Calu3 (cell line): ENCODE measurements at regions not wholly inside any gene's neighbourhood (a gene's known extent, or its start where the extent isn't known, plus 50 kb on each side); places are given as distances from the start of the nearest gene placed in this dataset.

Experiments used
- BruUV-seq: library from RNA; stranded (reverse); fragments of 400-500 nt; replicated peaks from 2 replicates; lab custom pipeline; 2021; lab: Mats Ljungman, UMichigan
- CTCF ChIA-PET: fragments of 300-600 bp; sonication (Branson Sonifier 250); formaldehyde crosslinking; loops from one replicate; lab custom pipeline; 2022; ENCODE audit warnings: antibody characterized with exemption; lab: Charles Lee
- DNase-seq: peaks from one replicate; pipeline ENCODE4 v3.0.0; 2022
- H3K27ac Mint-ChIP-seq: one replicate; pipeline ENCODE4 v1.8.0; 2022; ENCODE audit warnings: mixed read lengths; ENCODE audit not compliant: unreplicated experiment
- H3K27me3 Mint-ChIP-seq: one replicate; pipeline ENCODE4 v1.8.0; 2022; ENCODE audit warnings: mixed read lengths; ENCODE audit not compliant: unreplicated experiment
- H3K36me3 Mint-ChIP-seq: one replicate; pipeline ENCODE4 v1.8.0; 2022; ENCODE audit warnings: mild to moderate bottlenecking, moderate library complexity, mixed read lengths; ENCODE audit not compliant: insufficient read depth, unreplicated experiment
- H3K4me1 Mint-ChIP-seq: one replicate; pipeline ENCODE4 v1.8.0; 2022; ENCODE audit warnings: mild to moderate bottlenecking, low read depth, mixed read lengths; ENCODE audit not compliant: unreplicated experiment
- H3K4me3 Mint-ChIP-seq: one replicate; pipeline ENCODE4 v1.8.0; 2022; ENCODE audit warnings: mild to moderate bottlenecking, low read depth, moderate library complexity, mixed read lengths; ENCODE audit not compliant: unreplicated experiment
- H3K9me3 Mint-ChIP-seq: one replicate; pipeline ENCODE4 v1.8.0; 2022; ENCODE audit warnings: low read depth, mixed read lengths; ENCODE audit not compliant: unreplicated experiment
- CTCF ChIP-seq: fragments of 200-600 bp; IDR thresholded peaks from one replicate; pipeline ENCODE4 v1.8.0; 2022; ENCODE audit warnings: antibody characterized with exemption; ENCODE audit not compliant: unreplicated experiment
- intact Hi-C: fragments of 100-400 bp; cut with micrococcal nuclease; formaldehyde crosslinking; loops from one replicate; pipeline ENCODE4 v1.10.0; 2022; ENCODE audit not compliant: unreplicated experiment

- Mint-ChIP-seq H3K4me3 (no peak overlapping the region), H3K9me3 (peaks cover 2% of the 10 kb centered on the region), H3K4me1 (no peaks in the 10 kb centered on the region), H3K27ac (no peak overlapping the region), H3K27me3 (no peaks in the 10 kb centered on the region), H3K36me3 (no peaks in the 10 kb centered on the region)
- CTCF ChIA-PET = no interaction called here
- intact Hi-C loops = no loop called here
- no peak for TF ChIP-seq CTCF
- BruUV-seq = no TSS peak
- no peak for DNase-seq
Measured at GRCh38 chr5:40274568-40274967, 405.1 kb upstream of the PTGER4 start.

GRCh38 chr5:40273936-40274335 is 405.8 kb upstream of the PTGER4 start:
- Mint-ChIP-seq H3K9me3 (peaks cover 2% of the 10 kb centered on the region), H3K27me3 (no peaks in the 10 kb centered on the region), H3K36me3 (no peaks in the 10 kb centered on the region)

GRCh38 chr5:40271476-40271875 is 408.2 kb upstream of the PTGER4 start:
- Mint-ChIP-seq H3K4me1 (no peaks in the 10 kb centered on the region), H3K36me3 (no peaks in the 10 kb centered on the region), H3K27me3 (no peaks in the 10 kb centered on the region), H3K9me3 (peaks cover 2% of the 10 kb centered on the region), H3K4me3 (no peak overlapping the region), H3K27ac (no peak overlapping the region)
- CTCF ChIA-PET = no interaction called here
- no TSS peak for BruUV-seq
- intact Hi-C loops = no loop called here
- no peak for DNase-seq
- no peak for TF ChIP-seq CTCF

More at GRCh38 chr5:40273936-40274335, 405.8 kb upstream of the PTGER4 start:
- Mint-ChIP-seq H3K4me1 (no peaks in the 10 kb centered on the region), H3K27ac (no peak overlapping the region), H3K4me3 (no peak overlapping the region)
- no peak for DNase-seq
- CTCF ChIA-PET = no interaction called here
- intact Hi-C loops = no loop called here
- no peak for TF ChIP-seq CTCF
- no TSS peak for BruUV-seq

GRCh38 chr5:40270274-40270845 is 409.4 kb upstream of the PTGER4 start:
- Mint-ChIP-seq H3K4me3 (no peak overlapping the region), H3K27ac (no peak overlapping the region), H3K27me3 (no peaks in the 10 kb centered on the region), H3K4me1 (no peaks in the 10 kb centered on the region), H3K36me3 (no peaks in the 10 kb centered on the region), H3K9me3 (peaks cover 2% of the 10 kb centered on the region)
- CTCF ChIA-PET = interaction anchor here (0.7 kb wide), 1 partner anchor 298 kb away, joined by 6 read pairs; no protein-coding TSS in a partner anchor
- no peak for DNase-seq
- intact Hi-C loops = no loop called here
- TF ChIP-seq CTCF = no peak
- BruUV-seq = no TSS peak
